C4-2B (cell line): ENCODE measurements at regions not wholly inside any gene's neighbourhood (a gene's known extent, or its start where the extent isn't known, plus 50 kb on each side); places are given as distances from the start of the nearest gene placed in this dataset.

Experiments used
- CTCF ChIP-seq: fragments of 450-650 bp; conservative IDR thresholded peaks from 2 replicates; pipeline ENCODE4 v1.5.1; 2017; ENCODE audit warnings: mild to moderate bottlenecking
- ZFX ChIP-seq: fragments of 450-650 bp; IDR thresholded peaks from 2 replicates; pipeline ENCODE4 v1.6.1; 2017

GRCh38 chr6:140208286-140208685 is 833.8 kb upstream of the CITED2 start:
- TF ChIP-seq CTCF (no peak), ZFX (no peak)
